ENCODE measurements at regions not wholly inside any gene's neighbourhood (a gene's known extent, or its start where the extent isn't known, plus 50 kb on each side); places are given as distances from the start of the nearest gene placed in this dataset.
A peak's percentile ranks its signal among the peaks of the same experiment; 100 is the strongest.

- peak; percentile 56 to 61 for DNase-seq
Observed at GRCh38 chr2:234550511-234551107, 53.7 kb upstream of the ARL4C start.

DNA sequence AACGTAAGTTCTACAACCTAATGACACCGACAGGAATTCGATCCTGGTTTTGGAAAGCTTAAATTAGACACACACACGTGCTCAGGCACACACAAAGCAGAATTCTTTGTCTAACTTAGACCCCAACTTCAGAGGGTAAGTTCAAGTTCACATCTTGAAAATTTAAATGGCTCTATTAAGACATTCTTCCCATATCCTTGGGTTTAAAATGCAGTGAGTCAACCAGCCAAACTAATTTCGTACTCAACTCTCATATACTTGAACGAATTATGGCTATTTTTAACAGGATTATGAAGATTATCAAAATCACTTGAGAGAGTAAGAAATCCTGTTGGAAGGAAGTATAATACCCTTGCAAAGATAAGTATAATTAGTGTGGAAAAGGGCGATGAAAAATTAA, 53.2 kb upstream of the ARL4C start:
- no peak for DNase-seq

DNA sequence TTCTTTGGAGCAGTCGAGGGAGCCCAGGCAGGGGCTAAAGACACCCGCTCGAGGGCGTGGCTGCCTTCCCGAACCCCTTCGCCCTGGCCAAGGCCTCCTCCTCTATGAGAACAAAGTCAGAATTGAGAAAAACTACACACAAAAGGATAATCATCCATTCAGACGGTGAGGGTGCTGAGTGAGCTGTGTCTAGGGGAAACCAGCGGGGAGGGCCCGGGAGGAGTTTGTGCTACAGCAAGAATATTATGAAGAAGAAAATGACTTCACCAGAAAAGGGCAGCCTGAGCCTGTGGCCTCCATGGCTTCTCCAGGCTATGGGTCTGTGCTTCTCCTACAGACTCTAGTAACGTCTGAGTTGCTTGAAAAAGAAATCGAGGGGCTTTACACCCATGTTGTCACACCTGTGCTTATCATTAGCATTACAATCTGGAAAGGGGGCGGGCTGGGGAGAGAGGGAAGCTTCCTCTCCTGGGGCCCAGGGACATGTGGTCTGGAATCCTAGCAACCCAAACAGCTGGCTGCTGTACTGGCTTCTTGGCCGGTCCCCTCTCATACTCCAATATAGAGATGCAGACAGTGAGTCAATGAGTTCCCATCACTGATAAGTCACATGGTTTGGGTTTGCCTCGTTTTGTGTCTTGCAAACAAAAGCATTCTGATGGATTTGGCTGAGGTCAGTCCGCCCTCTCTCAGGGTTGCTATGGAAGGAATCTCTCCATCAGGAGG, 52.0 kb upstream of the ARL4C start:
- no peak for DNase-seq

DNA sequence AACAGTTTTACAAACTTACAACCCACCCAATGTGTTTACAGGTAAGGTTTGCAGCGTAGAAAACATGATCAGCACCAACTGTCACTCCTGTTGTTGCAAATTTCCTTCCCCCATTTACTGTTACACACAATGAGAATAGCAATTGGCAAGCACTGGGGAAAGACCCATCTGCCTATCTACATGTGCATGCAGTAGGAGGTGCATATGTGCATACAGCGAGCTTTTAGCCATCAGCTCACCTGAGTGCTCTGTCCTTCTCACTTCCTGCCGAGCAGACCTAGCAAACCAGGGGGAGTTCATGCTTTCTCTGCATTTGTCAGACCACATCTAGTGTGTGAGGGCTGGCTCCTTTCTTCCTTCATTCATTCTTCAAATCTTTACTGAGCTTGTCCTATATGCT, 49.9 kb upstream of the ARL4C start:
- no peak for DNase-seq
